ENCODE measurements at regions not wholly inside any gene's neighbourhood (a gene's known extent, or its start where the extent isn't known, plus 50 kb on each side); places are given as distances from the start of the nearest gene placed in this dataset.

DNA sequence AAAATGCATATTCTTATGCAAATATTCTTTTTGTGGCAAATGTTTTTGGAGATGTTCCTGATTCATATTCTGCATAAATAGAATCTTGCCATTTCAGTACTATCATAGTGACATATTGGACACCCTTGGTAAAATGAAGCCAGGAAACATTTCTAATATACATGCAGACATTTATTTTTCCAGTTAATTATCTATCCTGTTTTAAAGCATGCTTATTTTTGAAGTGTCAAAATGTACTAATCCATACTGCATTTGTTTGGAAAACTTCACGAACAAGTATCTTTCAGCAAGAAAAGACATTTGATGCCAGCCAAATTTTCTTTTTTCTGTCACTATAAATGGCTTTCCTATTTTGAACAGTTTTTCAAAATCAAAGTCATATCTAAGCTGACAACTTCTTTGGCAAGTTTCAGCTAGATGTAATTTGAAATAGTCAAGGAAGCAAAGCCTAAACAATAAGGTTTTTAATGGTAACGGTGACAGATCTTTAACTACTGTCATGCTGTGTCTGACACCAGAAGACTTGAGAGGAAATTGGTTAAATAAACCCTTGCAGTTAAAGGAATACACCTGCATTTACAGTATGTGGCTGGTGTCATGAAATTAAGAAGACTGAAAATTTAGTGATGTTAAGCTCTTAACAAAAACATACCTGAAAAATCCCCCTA, 284.3 kb downstream of the TLE1 start:
- in situ Hi-C loops (cut with MboI; ENCODE audit: low sequenced_read_pairs, unreplicated experiment), result no loop called here
- TF ChIP-seq, protein P1, sequence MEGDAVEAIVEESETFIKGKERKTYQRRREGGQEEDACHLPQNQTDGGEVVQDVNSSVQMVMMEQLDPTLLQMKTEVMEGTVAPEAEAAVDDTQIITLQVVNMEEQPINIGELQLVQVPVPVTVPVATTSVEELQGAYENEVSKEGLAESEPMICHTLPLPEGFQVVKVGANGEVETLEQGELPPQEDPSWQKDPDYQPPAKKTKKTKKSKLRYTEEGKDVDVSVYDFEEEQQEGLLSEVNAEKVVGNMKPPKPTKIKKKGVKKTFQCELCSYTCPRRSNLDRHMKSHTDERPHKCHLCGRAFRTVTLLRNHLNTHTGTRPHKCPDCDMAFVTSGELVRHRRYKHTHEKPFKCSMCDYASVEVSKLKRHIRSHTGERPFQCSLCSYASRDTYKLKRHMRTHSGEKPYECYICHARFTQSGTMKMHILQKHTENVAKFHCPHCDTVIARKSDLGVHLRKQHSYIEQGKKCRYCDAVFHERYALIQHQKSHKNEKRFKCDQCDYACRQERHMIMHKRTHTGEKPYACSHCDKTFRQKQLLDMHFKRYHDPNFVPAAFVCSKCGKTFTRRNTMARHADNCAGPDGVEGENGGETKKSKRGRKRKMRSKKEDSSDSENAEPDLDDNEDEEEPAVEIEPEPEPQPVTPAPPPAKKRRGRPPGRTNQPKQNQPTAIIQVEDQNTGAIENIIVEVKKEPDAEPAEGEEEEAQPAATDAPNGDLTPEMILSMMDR (IDR thresholded peaks at IDR 0.05; ENCODE audit: borderline replicate concordance, control extremely low read depth, extremely low read depth, insufficient read depth, missing control alignments), result no peak
- no peak for DNase-seq (ENCODE audit: low spot score)

DNA sequence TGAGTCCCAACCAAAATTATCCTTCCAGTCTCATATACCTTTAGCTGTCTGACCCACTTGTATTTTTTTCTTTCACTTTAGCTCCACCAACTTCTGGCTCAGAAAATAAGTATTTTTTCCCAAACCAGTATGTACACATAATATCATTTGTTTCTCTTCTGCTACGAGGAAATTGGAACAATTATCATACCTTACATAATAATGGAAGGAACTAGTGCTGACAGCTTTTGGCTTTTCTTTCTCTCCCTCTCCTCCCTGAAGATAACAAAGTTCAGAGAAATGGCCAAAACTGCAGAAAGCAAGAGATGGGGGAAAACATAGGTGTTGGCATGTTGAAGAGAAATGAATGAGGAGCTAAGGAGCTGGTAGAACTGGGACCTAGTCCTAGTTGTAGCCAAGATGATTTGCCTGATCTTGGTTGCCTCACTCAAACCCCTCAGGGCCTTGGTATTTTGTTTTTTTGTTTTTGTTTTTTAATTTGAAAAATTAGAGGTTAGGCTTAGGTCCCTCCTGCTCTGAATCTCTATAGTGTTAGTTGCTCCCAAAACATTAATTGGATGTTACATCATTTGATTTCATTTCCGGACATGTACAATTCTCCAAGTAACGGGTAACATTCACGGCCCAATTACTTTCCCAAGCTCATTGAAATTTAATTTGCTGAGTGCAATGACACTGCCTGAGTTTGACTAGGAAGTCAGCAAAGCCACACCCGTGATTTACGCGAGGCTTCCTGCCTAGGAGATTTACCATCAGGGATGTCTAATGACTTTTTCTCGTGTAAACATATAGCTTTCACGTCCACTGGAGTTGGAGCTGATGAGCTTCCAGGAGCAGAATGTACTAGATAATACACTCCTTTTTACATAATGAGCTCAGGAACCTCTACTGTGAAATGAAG, 291.6 kb downstream of the TLE1 start:
- in situ Hi-C loops (cut with MboI; ENCODE audit: low sequenced_read_pairs, unreplicated experiment), result no loop called here
- TF ChIP-seq, protein P1 (IDR thresholded peaks at IDR 0.05; ENCODE audit: borderline replicate concordance, control extremely low read depth, extremely low read depth, insufficient read depth, missing control alignments), result no peak
- DNase-seq (ENCODE audit: low spot score), result no peak

- in situ Hi-C loops (cut with MboI; ENCODE audit: low sequenced_read_pairs, unreplicated experiment), result no loop called here
- no peak for DNase-seq (ENCODE audit: low spot score)
Observed at GRCh38 chr9:81396528-81396927, 292.8 kb downstream of the TLE1 start.

DNA sequence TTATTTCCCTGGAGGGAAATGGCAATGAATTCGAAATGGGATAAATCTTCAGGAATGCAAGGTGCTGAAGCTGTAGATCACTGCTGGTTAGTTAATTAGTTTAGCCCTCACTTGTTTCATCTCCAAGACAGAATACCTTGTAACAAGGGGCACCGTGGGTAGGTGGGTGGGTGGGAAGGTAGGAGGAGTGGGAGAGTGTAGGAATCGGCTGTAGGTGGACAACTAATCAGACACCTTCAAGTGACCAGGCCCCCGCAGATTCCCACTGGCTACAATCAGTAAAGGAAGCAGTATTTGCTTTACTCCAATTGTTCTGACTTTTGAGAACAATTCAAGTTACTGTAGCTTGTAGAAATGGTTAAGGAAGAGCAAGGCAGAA, 293.7 kb downstream of the TLE1 start:
- TF ChIP-seq, protein P1 (IDR thresholded peaks at IDR 0.05; ENCODE audit: borderline replicate concordance, control extremely low read depth, extremely low read depth, insufficient read depth, missing control alignments), result no peak
- DNase-seq (ENCODE audit: low spot score), result no peak
- in situ Hi-C loops (cut with MboI; ENCODE audit: low sequenced_read_pairs, unreplicated experiment), result no loop called here

More at GRCh38 chr9:81396528-81396927, 292.8 kb downstream of the TLE1 start:
- TF ChIP-seq, protein P1 (IDR thresholded peaks at IDR 0.05; ENCODE audit: borderline replicate concordance, control extremely low read depth, extremely low read depth, insufficient read depth, missing control alignments), result no peak

DNA sequence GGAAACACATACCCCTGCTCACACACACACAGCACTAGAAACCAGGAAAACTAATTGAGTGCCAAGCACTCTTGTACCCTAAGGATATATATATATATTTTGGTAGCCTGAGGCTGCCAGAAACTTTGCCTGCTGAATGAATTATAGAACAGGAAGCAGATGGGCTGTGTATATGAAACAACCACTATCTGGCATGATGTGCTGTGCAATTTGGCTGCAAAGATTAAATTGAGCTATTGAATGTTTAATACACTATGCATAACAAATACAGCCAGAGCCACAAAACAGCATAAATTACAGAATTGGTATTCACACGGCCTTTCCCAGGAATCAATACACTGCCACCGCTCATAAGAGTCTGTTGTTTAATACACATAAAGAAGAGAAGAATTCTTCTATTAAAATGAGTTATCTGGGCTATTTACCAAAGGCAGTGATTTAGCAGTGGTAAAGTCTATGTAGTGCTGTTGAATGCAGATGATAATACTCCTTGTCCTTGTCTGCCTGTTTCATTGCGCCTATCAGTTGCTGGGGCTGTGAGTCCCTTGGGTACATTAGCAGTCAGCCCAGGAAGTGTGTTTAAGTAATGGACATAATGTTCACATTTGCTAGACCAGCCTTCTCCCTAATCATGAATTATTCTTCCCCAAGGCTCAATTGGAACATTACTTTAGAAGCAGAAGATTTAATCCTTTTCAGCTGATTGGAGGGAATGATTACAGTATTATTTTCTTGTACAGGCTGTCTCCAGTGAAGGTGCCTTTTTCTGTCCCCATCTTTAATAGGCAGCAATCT, 294.3 kb downstream of the TLE1 start:
- in situ Hi-C loops (cut with MboI; ENCODE audit: low sequenced_read_pairs, unreplicated experiment), result no loop called here
- DNase-seq (ENCODE audit: low spot score), result no peak
- TF ChIP-seq, protein P1 (IDR thresholded peaks at IDR 0.05; ENCODE audit: borderline replicate concordance, control extremely low read depth, extremely low read depth, insufficient read depth, missing control alignments), result no peak

All from GM13976 (cell line).